Stimulated activated naive B cell treated with anti-CD40 and anti-IgM and Interleukin-4, amounts not matched to agents 10 μg/mL and 1 μg/mL and 100 μg/mL, for 72 hours (primary cell): ENCODE measurements at regions not wholly inside any gene's neighbourhood (a gene's known extent, or its start where the extent isn't known, plus 50 kb on each side); places are given as distances from the start of the nearest gene placed in this dataset.

Experiments used
- ATAC-seq, 2 donors: fragments of 150-1000 bp; cut with Tn5 transposase; replicated peaks; 2 replicates each; pipeline ENCODE4 v1.10.0; 2021; ENCODE audit warnings: moderate library complexity in 1 of 2
- DNase-seq: peaks from one replicate; pipeline ENCODE4 v3.0.0; 2021
- H3K27ac Mint-ChIP-seq: one replicate; pipeline ENCODE4 v1.8.0; 2022; ENCODE audit warnings: mild to moderate bottlenecking, mixed read lengths
- H3K27me3 Mint-ChIP-seq, 2 donors: one replicate each; pipeline ENCODE4 v1.8.0; 2022; ENCODE audit warnings: mixed read lengths in 2 of 2
- H3K36me3 Mint-ChIP-seq, 2 donors: one replicate each; pipeline ENCODE4 v1.8.0; 2022; ENCODE audit warnings: mixed read lengths in 2 of 2, mild to moderate bottlenecking in 1 of 2
- H3K4me1 Mint-ChIP-seq, 2 donors: one replicate each; pipeline ENCODE4 v1.8.0; 2022; ENCODE audit warnings: mixed read lengths in 2 of 2, mild to moderate bottlenecking in 1 of 2
- H3K4me3 Mint-ChIP-seq, 2 donors: one replicate each; pipeline ENCODE4 v1.8.0; 2022; ENCODE audit warnings: mild to moderate bottlenecking in 2 of 2, mixed read lengths in 2 of 2, moderate library complexity in 1 of 2
- H3K9me3 Mint-ChIP-seq, 2 donors: one replicate each; pipeline ENCODE4 v1.8.0; 2022; ENCODE audit warnings: mixed read lengths in 2 of 2, mild to moderate bottlenecking in 1 of 2

DNA sequence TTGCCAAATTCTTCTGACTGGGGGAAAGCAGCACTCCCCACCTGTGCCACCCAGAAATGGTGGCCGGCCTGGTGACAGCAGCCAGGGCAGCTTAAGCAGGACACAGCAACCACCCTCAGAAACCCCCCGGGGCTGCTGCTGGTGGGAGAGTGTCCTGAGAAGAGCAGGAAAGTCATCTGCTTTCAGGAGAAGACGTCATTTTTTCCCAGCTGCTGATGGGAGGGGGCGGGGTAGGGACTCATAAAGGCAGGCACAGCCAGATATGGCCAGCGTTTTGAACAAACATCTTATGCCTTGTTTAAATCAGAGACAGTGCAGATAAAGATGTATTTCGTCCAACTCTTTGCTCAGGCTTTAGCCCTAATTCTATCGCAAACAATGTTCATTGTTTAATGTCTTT lies 139.5 kb downstream of the LRRC30 start:
- ATAC-seq (no peak), DNase-seq (no peak)
- H3K27me3 Mint-ChIP-seq, result peaks cover 0 to 7% of the 10 kb centered on the region in 2 donors
- no peak overlapping the region for H3K4me3 Mint-ChIP-seq
- no peak overlapping the region for H3K27ac Mint-ChIP-seq
- no peaks in the 10 kb centered on the region for H3K4me1 Mint-ChIP-seq
- H3K36me3 Mint-ChIP-seq, result no peaks in the 10 kb centered on the region
- peaks cover 2 to 3% of the 10 kb centered on the region in 2 donors for H3K9me3 Mint-ChIP-seq

DNA sequence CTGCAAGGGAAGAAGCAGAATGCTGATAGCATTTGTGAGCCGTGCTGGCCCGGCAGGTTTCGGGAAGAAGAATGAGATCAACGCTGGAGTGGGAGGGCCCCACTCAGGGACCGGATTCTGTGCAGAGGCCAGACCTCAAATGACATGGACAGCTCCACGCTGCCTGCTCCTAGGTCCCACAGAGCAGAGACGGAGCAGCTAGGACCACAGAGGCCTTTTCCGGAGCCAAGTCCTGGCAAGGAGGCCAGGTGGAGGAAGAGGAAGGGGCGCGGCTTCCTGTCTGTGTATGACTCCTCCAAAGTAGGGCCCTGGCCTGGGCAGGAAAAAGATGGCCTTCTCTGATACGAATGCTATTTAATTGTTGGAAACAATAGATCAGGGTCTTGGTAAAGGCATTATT lies 139.9 kb downstream of the LRRC30 start:
- no peaks in the 10 kb centered on the region for H3K4me1 Mint-ChIP-seq

DNA sequence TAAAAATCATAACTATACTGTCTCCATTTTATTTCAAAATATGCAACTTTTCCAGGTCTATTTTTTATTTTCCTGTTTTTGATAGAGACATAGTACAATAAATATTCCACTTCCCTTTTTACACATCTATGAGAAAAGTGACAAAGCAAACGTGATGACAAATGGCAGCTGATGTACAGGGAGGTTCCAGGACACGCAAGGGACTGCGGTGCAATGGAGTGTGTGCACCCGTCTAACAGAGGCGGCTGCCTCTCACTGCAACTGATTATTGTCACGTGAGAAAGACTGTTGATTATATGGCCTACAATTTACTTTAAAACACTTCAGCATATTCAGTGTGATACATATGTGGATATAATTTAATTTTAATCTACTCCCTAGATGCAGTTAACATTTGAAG lies 142.6 kb downstream of the LRRC30 start:
- Mint-ChIP-seq H3K4me3 (no peak overlapping the region), H3K4me1 (no peaks in the 10 kb centered on the region), H3K27ac (no peak overlapping the region), H3K9me3 (peaks cover 2 to 3% of the 10 kb centered on the region in 2 donors), H3K27me3 (no peaks in the 10 kb centered on the region), H3K36me3 (no peaks in the 10 kb centered on the region)
- no peak for ATAC-seq
- DNase-seq, result no peak

More for the DNA sequence above, 139.9 kb downstream of the LRRC30 start:
- Mint-ChIP-seq H3K9me3 (peaks cover 2 to 3% of the 10 kb centered on the region in 2 donors), H3K36me3 (no peaks in the 10 kb centered on the region), H3K27me3 (peaks cover 0 to 7% of the 10 kb centered on the region in 2 donors), H3K27ac (no peak overlapping the region), H3K4me3 (no peak overlapping the region)
- ATAC-seq (no peak), DNase-seq (no peak)

DNA sequence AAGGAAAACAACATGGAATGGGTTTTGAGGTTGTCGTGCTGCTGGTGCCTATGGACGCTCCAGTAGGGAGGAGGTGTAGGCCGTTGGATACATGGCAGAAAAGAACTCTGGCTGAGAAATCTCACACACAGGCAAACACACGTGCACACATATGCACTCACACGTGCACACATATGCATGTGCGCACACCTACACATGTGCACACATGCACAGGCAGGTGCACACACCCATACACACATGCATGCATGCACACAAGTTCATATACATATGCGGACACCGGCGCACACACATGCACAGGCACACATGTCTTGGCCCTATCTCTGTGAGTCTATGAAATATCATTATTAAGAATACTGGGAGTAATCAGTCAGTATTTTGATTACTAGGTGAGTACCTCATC lies 150.4 kb downstream of the LRRC30 start:
- no peaks in the 10 kb centered on the region for H3K4me1 Mint-ChIP-seq
- H3K27ac Mint-ChIP-seq, result no peak overlapping the region
- no peak for DNase-seq
- H3K27me3 Mint-ChIP-seq, result no peaks in the 10 kb centered on the region
- peaks cover 0 to 3% of the 10 kb centered on the region in 2 donors for H3K9me3 Mint-ChIP-seq
- no peak overlapping the region for H3K4me3 Mint-ChIP-seq
- no peaks in the 10 kb centered on the region for H3K36me3 Mint-ChIP-seq
- no peak for ATAC-seq

DNA sequence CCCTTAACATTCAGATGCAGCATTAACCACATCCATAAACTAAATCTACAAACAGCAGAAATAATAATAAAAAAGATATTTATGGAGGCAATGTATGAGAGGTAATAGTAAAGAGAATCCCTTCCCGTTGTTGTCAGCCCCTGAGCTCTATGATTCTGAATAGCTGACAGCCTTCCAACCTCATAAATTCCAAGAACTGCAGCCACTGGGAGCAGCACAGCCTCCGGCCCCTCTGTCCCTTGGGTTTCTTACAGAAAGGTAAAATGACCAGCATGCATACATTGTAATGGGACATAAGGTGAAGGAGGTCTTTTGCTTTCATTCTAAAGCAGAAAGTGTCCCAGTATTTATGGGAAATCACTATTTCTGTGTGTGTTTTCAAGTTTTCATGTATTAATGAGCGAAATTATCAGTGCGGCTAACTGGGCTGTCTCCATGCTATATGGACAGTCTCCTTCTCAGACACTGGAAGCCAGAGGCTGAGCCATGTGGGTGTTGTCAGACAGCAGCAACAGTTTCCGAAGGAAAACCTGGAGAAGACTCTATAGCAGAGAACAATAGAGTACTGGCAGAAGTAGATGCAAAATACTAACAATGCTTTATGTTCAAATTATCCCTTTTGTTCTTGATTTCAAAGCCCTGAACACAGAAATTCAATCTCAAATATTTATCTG lies 151.6 kb downstream of the LRRC30 start:
- no peaks in the 10 kb centered on the region for H3K27me3 Mint-ChIP-seq
- no peaks in the 10 kb centered on the region for H3K4me1 Mint-ChIP-seq
- DNase-seq, result no peak
- peaks cover 0 to 3% of the 10 kb centered on the region in 2 donors for H3K9me3 Mint-ChIP-seq
- H3K4me3 Mint-ChIP-seq, result no peak overlapping the region
- H3K27ac Mint-ChIP-seq, result no peak overlapping the region
- ATAC-seq, result no peak
- no peaks in the 10 kb centered on the region for H3K36me3 Mint-ChIP-seq

DNA sequence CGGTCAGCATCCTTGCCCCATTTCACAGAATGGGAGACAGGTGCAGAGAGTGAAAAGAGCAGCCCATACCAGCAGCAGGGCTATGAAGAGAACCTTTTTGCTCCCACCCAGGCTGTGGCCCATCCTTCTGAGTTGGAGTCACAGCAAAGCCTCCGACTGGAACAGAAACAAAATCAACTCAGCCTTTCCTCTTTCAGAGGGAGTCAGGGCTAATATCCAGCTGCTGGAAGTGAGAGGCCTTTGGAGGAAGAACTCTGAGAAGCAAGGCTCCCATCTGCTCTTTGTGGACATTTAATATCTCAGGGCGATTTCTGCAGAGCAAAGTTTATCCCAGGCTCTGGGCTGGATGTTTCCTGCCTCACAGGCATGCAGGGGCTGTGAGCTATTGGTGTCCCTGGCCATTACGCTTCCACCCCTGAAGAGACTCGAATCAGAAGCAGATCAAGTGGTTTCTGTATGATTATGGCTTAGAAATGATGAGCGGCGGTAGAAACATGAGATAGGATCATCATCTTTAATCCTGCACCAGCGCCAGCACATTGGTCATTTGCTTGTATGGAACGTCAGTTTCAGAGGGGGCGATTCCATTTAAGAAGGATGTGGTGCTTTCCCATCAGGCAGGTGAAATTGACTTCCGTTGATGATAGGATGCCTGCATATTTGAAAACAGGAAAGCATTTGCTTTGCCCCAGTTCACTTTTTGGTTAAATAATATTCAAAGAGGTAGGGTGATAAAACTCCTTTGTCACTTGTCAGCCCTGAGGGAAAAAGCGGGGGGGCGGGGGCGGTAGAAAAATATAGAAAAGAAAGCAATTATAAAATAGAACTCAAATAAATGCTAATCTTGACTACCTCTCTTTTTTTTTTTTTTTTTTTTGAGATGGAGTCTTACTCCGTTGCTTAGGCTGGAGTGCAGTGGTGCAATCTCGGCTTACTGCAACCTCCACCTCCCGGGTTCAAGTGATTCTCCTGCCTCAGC lies 152.4 kb downstream of the LRRC30 start:
- Mint-ChIP-seq H3K27me3 (no peaks in the 10 kb centered on the region), H3K36me3 (no peaks in the 10 kb centered on the region)
- no peak for ATAC-seq

DNA sequence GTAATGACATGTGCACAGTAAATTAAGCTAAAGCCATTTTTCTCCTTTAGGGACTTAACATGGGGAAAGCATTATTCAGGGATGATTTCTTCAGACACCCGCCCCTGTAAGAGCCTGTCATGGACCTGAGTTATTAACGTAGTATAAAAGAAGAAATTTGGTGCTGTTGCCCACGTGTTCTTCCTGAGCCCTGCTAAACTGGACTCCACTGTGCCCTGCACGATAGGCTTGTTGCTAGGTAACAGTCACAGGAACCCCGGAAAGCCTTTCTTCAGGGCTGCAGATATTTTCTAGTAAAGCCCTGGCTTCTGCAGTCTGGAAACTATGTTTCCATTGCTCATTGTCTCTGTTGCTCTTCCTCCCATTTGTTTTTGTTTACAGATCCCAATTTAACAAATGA lies 157.9 kb downstream of the LRRC30 start:
- no peak for DNase-seq
- H3K36me3 Mint-ChIP-seq, result no peaks in the 10 kb centered on the region

More for the DNA sequence above, 152.4 kb downstream of the LRRC30 start:
- no peak overlapping the region for H3K4me3 Mint-ChIP-seq
- no peak overlapping the region for H3K27ac Mint-ChIP-seq
- no peaks in the 10 kb centered on the region for H3K4me1 Mint-ChIP-seq
- no peak for DNase-seq
- peaks cover 0 to 3% of the 10 kb centered on the region in 2 donors for H3K9me3 Mint-ChIP-seq

DNA sequence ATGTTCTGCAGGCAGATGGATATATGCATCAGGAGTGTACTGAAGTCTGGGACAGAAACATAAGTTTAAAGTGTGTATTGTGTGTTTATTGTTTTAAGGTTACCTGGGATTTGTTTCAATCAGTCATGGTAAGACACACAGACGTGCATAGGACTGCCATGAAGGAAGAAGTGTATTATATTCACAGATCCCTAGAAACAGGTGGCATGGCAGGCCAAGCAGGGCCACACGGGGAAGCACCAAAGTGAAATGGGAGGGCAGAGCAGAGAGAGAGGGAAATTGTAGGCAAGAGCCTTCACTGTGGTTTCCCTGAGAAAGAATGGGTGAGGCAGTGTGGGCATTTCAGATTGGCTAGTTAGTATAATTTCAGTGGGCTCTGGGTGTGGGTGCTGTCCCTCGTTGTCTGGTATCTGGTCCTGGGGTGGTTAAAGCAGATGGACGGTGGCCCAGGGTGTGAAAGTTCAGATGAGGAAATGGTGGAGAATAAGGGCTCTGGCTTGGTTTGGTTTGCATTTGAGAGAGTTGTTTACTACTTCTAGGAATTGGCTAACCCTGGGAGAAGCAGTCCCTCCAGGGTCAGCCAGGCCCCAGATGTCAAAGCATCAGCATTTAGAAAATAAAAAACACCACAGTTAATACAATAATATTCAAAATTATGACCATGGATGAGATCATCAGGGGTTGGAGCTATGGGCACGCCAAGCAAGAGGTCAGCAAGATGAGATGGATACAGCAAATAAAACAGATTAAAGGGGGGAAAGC lies 160.0 kb downstream of the LRRC30 start:
- Mint-ChIP-seq H3K4me3 (no peak overlapping the region), H3K27ac (no peak overlapping the region), H3K4me1 (no peaks in the 10 kb centered on the region), H3K36me3 (no peaks in the 10 kb centered on the region), H3K9me3 (peaks cover 3 to 8% of the 10 kb centered on the region in 2 donors), H3K27me3 (no peaks in the 10 kb centered on the region)
- no peak for ATAC-seq
- no peak for DNase-seq

More for the DNA sequence above, 157.9 kb downstream of the LRRC30 start:
- no peak overlapping the region for H3K4me3 Mint-ChIP-seq
- H3K27me3 Mint-ChIP-seq, result no peaks in the 10 kb centered on the region
- H3K4me1 Mint-ChIP-seq, result no peaks in the 10 kb centered on the region
- no peak overlapping the region for H3K27ac Mint-ChIP-seq
- peaks cover 3 to 8% of the 10 kb centered on the region in 2 donors for H3K9me3 Mint-ChIP-seq
- ATAC-seq, result no peak

DNA sequence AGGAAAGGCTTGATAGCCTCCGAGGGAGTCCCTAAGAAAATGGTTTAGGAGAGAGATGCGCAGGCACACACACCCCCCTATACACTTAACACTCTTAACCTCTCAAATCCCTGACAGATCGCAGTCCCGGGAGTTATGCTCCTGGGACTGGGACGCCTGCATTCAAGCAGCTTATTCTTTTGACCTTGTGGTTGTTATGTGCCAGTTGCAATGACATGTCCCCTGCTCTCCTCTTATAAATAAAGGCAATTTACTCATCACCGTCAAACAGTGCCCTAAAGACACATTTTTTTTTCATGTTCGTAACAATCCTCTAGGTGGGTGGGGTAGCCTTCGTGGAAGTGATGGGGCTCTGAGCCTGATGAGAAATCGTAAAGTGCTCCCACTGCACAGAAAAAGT lies 162.2 kb downstream of the LRRC30 start:
- no peaks in the 10 kb centered on the region for H3K4me1 Mint-ChIP-seq
- peaks cover 3 to 8% of the 10 kb centered on the region in 2 donors for H3K9me3 Mint-ChIP-seq
- H3K36me3 Mint-ChIP-seq, result no peaks in the 10 kb centered on the region
- H3K27me3 Mint-ChIP-seq, result no peaks in the 10 kb centered on the region
- ATAC-seq, result no peak
- DNase-seq, result no peak
- no peak overlapping the region for H3K27ac Mint-ChIP-seq
- no peak overlapping the region for H3K4me3 Mint-ChIP-seq

DNA sequence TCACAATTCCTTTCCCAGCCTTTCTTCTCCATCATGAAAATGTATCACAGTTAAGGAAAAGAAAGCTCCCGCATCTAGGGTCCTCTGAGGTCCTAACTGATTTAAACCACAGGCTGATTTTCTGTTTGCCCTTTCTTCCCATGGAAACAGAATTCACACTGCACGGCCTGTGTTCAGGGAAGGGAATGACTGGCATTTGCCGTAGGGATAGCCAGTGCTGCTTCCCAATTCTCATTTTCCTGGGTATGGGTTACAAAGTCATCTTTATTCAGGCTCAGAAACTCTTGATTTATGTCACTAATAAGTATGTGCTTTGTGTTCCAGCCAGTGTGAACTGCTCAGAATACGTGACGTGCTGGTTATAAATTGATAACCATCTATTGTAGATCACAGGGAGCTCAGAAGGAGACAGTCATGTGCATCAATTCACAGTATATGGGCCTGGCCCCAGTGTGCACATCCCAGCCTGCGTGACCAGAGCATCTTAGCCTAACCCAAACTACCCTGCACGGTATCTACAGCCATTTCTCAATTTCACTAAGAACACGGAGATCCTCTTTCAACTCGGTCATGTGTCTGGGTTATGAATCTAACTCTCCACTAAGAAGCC lies 163.3 kb downstream of the LRRC30 start:
- Mint-ChIP-seq H3K4me1 (no peaks in the 10 kb centered on the region), H3K4me3 (no peak overlapping the region), H3K9me3 (peaks cover 4 to 8% of the 10 kb centered on the region in 2 donors), H3K36me3 (no peaks in the 10 kb centered on the region), H3K27ac (no peak overlapping the region), H3K27me3 (no peaks in the 10 kb centered on the region)
- no peak for ATAC-seq
- no peak for DNase-seq

DNA sequence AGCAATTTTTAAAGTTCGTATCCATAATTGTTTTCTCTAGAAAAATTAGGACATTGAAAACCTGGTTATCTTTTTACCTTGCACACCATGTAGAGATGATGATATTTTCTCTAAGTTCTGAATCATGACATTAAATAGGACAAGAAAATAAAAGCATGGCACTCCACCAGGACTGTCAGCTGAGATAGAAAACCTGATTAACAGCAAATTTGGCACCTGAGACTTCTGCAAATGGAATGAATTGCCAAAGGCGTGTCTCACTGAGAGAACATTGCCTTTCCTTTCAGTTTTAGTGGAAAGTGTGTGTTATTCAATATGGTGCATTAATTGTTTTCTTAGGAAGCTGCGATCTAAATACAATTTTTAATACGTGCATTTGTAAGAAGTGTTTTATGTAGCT lies 164.7 kb downstream of the LRRC30 start:
- H3K27me3 Mint-ChIP-seq, result no peaks in the 10 kb centered on the region

DNA sequence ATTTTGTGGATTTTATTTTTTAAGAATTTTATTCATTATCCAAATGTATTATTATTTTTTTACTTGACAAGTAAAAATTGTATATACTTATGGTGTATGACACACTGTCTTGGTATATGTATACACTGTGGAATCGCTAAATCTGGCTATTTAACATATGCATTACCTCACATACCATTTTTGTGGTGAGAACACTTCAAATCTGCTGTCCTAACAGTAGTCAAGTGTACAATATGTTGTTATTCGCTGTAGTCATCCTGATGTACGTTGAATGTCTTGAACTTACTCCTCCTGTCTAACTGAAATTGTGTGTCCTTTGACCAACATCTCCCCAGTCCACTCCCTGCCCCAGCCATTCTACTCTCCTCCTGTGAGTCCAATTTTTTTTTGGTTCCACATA lies 153.2 kb upstream of the PTPRM start:
- DNase-seq (no peak), ATAC-seq (no peak)
- Mint-ChIP-seq H3K9me3 (no peaks in the 10 kb centered on the region), H3K4me3 (no peak overlapping the region), H3K27ac (no peak overlapping the region), H3K36me3 (no peaks in the 10 kb centered on the region), H3K4me1 (no peaks in the 10 kb centered on the region), H3K27me3 (no peaks in the 10 kb centered on the region)

More for the DNA sequence above, 164.7 kb downstream of the LRRC30 start:
- Mint-ChIP-seq H3K36me3 (no peaks in the 10 kb centered on the region), H3K27ac (no peak overlapping the region), H3K4me1 (no peaks in the 10 kb centered on the region), H3K4me3 (no peak overlapping the region), H3K9me3 (peaks cover 4 to 8% of the 10 kb centered on the region in 2 donors)
- no peak for ATAC-seq
- DNase-seq, result no peak

DNA sequence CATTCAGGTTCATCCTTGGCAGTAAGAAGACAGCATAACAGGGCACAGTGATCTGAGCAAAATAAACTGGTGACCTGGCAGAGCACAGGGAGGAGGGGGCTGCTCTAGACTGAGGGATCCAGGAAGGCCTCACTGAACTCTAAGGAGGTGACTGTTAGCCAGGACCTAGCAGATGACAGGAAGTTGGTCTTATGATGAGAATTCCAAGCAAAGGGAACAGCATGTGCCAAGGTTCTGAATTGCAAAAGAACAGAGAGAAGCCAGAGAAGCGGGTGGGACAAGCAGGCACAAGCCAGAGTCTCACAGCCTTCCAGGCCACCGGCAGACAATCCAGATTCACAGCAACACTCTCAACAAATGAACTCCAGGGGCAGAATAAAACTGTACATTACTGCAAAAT lies 152.7 kb upstream of the PTPRM start:
- H3K27me3 Mint-ChIP-seq, result no peaks in the 10 kb centered on the region
- DNase-seq (no peak), ATAC-seq (no peak)
- no peak overlapping the region for H3K4me3 Mint-ChIP-seq
- no peak overlapping the region for H3K27ac Mint-ChIP-seq
- H3K4me1 Mint-ChIP-seq, result no peaks in the 10 kb centered on the region
- H3K9me3 Mint-ChIP-seq, result peaks cover 2 to 4% of the 10 kb centered on the region in 2 donors
- H3K36me3 Mint-ChIP-seq, result no peaks in the 10 kb centered on the region
